H1 (cell line): ENCODE measurements at regions not wholly inside any gene's neighbourhood (a gene's known extent, or its start where the extent isn't known, plus 50 kb on each side); places are given as distances from the start of the nearest gene placed in this dataset.

Source experiments
- BCL11A ChIP-seq, 2 experiments: IDR thresholded peaks; one replicate each; pipeline ENCODE4 v1.6.1; 2011; ENCODE audit warnings: low read depth in 2 of 2, low read length in 2 of 2, mild to moderate bottlenecking in 2 of 2
- CHD1 ChIP-seq: IDR thresholded peaks from 2 replicates; pipeline ENCODE4 v1.6.1; 2012; ENCODE audit warnings: low read depth, low read length, improper control_type of control experiment
- TCF12 ChIP-seq: IDR thresholded peaks from 2 replicates; pipeline ENCODE4 v1.6.1; 2011; ENCODE audit warnings: low read depth, mild to moderate bottlenecking, low read length
- TF ChIP-seq, protein P1 (sequence below): IDR thresholded peaks from 2 replicates; pipeline ENCODE4 v1.6.1; 2011; ENCODE audit warnings: low read length, improper control_type of control experiment
- TF ChIP-seq, protein P2 (sequence below): IDR thresholded peaks from 2 replicates; pipeline ENCODE4 v1.6.1; 2011; ENCODE audit warnings: low read depth, mild to moderate bottlenecking, low read length; ENCODE audit not compliant: insufficient read depth

DNA sequence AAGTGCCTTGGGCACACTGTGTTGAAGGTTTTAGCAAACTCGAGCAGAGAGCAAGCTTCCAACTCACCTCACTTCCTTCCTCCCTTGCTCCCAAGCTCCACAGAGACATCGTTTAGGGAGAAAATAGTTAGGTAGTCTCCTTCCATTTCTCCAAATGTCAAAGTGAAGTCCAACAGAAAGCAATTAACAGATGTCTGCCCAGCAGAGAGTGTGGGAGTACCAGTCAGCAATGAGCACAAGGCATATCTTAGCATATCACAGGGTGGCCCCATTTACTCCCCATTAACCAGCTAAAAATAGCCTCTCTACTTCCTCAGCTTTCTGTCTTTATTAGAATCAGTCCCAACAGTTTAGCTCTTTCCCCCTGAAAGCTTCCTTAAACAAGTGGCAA lies 334.2 kb upstream of the CAMK1G start (continued):
- TF ChIP-seq TCF12: no peak
- TF ChIP-seq, protein P1, sequence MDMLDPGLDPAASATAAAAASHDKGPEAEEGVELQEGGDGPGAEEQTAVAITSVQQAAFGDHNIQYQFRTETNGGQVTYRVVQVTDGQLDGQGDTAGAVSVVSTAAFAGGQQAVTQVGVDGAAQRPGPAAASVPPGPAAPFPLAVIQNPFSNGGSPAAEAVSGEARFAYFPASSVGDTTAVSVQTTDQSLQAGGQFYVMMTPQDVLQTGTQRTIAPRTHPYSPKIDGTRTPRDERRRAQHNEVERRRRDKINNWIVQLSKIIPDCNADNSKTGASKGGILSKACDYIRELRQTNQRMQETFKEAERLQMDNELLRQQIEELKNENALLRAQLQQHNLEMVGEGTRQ: no peak
- no peak for TF ChIP-seq CHD1
- no peak for TF ChIP-seq BCL11A (IDR thresholded peaks at IDR 0.05; ENCODE audit: low read depth in 2 of 2, low read length in 2 of 2)
- TF ChIP-seq, protein P2, sequence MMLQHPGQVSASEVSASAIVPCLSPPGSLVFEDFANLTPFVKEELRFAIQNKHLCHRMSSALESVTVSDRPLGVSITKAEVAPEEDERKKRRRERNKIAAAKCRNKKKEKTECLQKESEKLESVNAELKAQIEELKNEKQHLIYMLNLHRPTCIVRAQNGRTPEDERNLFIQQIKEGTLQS: no peak
